Suppressor macrophage treated with lipopolysaccharide for 1 hour (primary cell): ENCODE measurements at regions not wholly inside any gene's neighbourhood (a gene's known extent, or its start where the extent isn't known, plus 50 kb on each side); places are given as distances from the start of the nearest gene placed in this dataset.

Experiments used
- DNase-seq, 3 donors: peaks; one replicate each; pipeline ENCODE4 v3.0.0-alpha.2; 2020 to 2022

GRCh38 chr5:68432682-68433081, 217.1 kb downstream of the PIK3R1 start:
- no peak for DNase-seq

- DNase-seq, result peak; percentile 50 to 84 (median 77)
These were observed 218.0 kb downstream of the PIK3R1 start for GRCh38 chr5:68433526-68433922.

- peak; percentile 100 for DNase-seq
These were observed 218.6 kb downstream of the PIK3R1 start for GRCh38 chr5:68433923-68434879.

- peak; percentile 83 to 86 (median 85) for DNase-seq
These were observed 220.1 kb downstream of the PIK3R1 start for GRCh38 chr5:68435611-68436010.

GRCh38 chr5:68436686-68437520, 221.3 kb downstream of the PIK3R1 start:
- no peak for DNase-seq

GRCh38 chr5:68438876-68439275, 223.3 kb downstream of the PIK3R1 start:
- no peak for DNase-seq

GRCh38 chr5:68440245-68440644, 224.7 kb downstream of the PIK3R1 start:
- peak in 2 of 3 donors; percentile 24 to 43 for DNase-seq

- no peak for DNase-seq
These were observed 225.1 kb downstream of the PIK3R1 start for GRCh38 chr5:68440651-68441050.

GRCh38 chr5:68441309-68442073, 225.9 kb downstream of the PIK3R1 start:
- DNase-seq, result peak; percentile 32 to 57 (median 49)

GRCh38 chr5:68443091-68443490, 227.5 kb downstream of the PIK3R1 start:
- DNase-seq, result no peak

- DNase-seq, result no peak
These were observed 228.5 kb downstream of the PIK3R1 start for GRCh38 chr5:68444048-68444447.

GRCh38 chr5:68444833-68445232, 229.3 kb downstream of the PIK3R1 start:
- DNase-seq, result no peak

GRCh38 chr5:68445257-68446069, 229.9 kb downstream of the PIK3R1 start:
- DNase-seq, result no peak

GRCh38 chr5:68446070-68446357, 230.5 kb downstream of the PIK3R1 start:
- DNase-seq, result no peak

GRCh38 chr5:68446487-68446894, 230.9 kb downstream of the PIK3R1 start:
- no peak for DNase-seq

- no peak for DNase-seq
These were observed 231.8 kb downstream of the PIK3R1 start for GRCh38 chr5:68447136-68447929.

- no peak for DNase-seq
These were observed 233.8 kb downstream of the PIK3R1 start for GRCh38 chr5:68449380-68449779.

- DNase-seq, result no peak
These were observed 234.8 kb downstream of the PIK3R1 start for GRCh38 chr5:68450245-68450852.

GRCh38 chr5:68452286-68452685, 236.7 kb downstream of the PIK3R1 start:
- peak in 2 of 3 donors; percentile 17 to 24 for DNase-seq

- no peak for DNase-seq
These were observed 238.6 kb downstream of the PIK3R1 start for GRCh38 chr5:68454172-68454571.

GRCh38 chr5:68454766-68455165, 239.2 kb downstream of the PIK3R1 start:
- DNase-seq, result no peak
